ENCODE measurements at regions not wholly inside any gene's neighbourhood (a gene's known extent, or its start where the extent isn't known, plus 50 kb on each side); places are given as distances from the start of the nearest gene placed in this dataset.

DNA sequence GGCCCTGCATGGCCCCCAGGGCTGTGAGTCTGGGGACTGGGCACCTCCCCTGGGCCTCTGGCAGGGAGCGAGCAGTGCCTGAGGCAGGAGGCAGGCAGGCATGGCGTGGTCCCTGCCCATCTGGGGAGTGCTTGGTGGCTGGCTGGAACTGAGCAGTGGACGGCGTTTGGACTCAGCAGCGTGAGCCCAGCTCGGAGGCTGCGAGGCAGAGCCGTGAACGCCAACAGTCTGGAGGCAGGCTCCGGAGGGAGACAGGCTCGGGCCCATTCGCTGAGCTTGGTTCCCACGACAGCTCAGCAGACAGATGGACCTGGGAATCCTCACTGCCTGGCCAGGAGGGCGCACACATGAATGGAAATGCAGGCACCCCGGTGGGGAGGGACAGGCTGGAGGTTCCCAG is 160.7 kb upstream of the POU3F1 start:
- Mint-ChIP-seq H3K27ac (no peak overlapping the region), H3K36me3 (ENCODE audit: low read depth) (no peaks in the 10 kb centered on the region), H3K9me3 (no peaks in the 10 kb centered on the region), H3K4me1 (no peaks in the 10 kb centered on the region), H3K27me3 (peaks cover 15% of the 10 kb centered on the region), H3K4me3 (no peak overlapping the region)
- no peak for ATAC-seq (replicated peaks)

DNA sequence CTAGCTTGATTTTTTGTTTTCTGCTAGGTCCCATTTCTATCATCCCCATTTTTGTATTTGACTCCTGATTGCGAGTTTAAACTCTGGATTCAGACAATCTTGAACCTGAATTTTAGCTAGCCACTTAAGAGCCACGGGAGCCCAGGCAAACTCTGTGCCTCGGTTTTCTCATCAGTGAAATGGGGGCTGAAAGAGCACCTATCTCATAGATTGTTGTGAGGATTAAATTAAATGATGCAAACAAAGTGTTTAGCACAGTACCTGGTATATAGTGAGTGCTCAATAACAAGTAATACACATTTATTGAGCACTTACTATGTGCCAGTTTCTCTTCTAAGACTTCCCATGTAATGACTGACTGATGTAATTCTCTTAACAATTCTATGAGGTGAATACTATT is 158.1 kb upstream of the POU3F1 start:
- ATAC-seq (replicated peaks): no peak
- no peak overlapping the region for H3K27ac Mint-ChIP-seq
- H3K36me3 Mint-ChIP-seq (ENCODE audit: low read depth): no peaks in the 10 kb centered on the region
- H3K4me1 Mint-ChIP-seq: no peaks in the 10 kb centered on the region
- H3K4me3 Mint-ChIP-seq: no peak overlapping the region
- peaks cover 3% of the 10 kb centered on the region for H3K27me3 Mint-ChIP-seq
- H3K9me3 Mint-ChIP-seq: no peaks in the 10 kb centered on the region

DNA sequence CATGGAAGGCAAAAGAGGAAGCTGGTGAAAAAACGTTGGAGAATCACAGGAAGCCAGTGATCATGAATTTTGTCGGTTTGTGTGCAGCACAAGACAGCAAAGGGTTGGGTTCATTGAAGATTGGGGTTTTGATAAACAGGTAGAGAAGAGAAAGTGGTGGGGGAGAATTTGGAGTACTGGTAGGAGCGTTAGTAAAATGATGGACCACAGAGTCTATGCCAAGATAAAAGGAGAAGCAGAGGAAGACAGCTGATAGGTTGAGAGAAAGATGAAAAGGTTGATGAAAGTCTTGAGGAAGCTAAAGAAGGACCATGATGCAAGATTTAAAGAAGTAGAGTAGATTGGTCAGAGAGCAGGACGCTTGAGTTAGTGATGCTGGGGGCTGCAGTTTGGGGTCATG is 156.8 kb upstream of the POU3F1 start:
- Mint-ChIP-seq H3K4me1 (no peaks in the 10 kb centered on the region), H3K4me3 (no peak overlapping the region), H3K27me3 (peaks cover 10% of the 10 kb centered on the region), H3K27ac (no peak overlapping the region), H3K9me3 (no peaks in the 10 kb centered on the region), H3K36me3 (ENCODE audit: low read depth) (no peaks in the 10 kb centered on the region)
- ATAC-seq (replicated peaks): no peak

DNA sequence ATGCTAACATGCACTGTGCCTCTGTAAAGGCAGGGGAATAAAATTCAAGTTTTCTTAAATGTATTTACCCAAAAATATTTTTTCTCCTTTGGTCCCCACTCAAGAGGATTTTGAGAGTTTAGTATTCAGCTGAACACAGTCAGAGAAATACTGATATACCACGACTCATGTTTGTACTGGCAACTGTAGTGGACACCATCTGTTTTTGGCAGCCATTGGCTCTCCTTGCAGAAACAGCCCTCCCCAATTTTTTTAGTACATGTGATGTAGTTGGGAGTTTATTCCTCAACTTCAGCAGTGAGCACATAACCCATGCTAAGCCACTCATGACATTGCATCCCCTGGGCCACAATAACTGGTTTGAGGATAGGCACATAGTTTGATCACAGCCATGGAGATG is 154.8 kb upstream of the POU3F1 start:
- Mint-ChIP-seq H3K9me3 (no peaks in the 10 kb centered on the region), H3K4me1 (no peaks in the 10 kb centered on the region), H3K27me3 (peaks cover 13% of the 10 kb centered on the region), H3K27ac (no peak overlapping the region), H3K4me3 (no peak overlapping the region), H3K36me3 (ENCODE audit: low read depth) (no peaks in the 10 kb centered on the region)
- no peak for ATAC-seq (replicated peaks)

DNA sequence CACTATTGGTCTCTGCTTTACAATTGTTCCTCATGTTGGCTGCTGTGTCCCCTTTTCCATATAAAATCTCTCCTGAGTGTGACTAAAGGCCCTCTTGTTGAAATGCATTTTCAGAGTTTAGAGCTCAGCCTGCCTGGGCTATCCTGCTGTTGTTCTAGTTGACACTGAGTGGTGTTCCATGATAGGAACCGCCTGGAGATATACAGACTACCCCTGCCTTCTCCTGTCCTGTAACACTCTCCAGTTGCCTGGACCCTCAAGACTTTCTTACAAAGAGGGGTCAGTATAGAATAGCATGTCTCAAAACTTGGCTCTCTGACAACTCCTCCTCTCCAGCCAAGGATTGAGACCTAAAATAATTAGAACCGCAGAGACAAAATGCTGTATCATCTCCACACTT is 152.0 kb upstream of the POU3F1 start:
- no peaks in the 10 kb centered on the region for H3K4me1 Mint-ChIP-seq
- peaks cover 9% of the 10 kb centered on the region for H3K27me3 Mint-ChIP-seq
- H3K36me3 Mint-ChIP-seq (ENCODE audit: low read depth): no peaks in the 10 kb centered on the region
- no peak for ATAC-seq (replicated peaks)
- no peak overlapping the region for H3K27ac Mint-ChIP-seq
- no peaks in the 10 kb centered on the region for H3K9me3 Mint-ChIP-seq
- H3K4me3 Mint-ChIP-seq: no peak overlapping the region

DNA sequence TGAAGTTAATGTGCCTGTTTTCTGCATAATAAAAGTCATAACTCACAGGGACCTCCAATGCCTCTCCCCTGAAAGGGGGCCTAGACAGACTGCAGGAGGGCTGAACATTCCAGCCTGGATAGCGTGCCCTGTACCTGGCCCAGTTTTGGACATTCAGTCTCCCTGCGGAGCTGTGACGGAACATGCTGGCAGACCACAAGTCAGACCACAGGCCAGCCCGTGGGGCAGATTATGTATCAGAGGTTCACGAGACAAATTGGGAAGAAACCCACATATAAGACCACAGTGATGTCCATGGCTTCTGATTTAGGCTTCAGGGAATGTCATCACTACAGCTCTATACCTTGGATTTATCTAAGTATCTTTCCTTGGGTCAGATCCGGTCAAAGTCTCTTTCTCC is 151.5 kb upstream of the POU3F1 start:
- no peak for ATAC-seq (replicated peaks)
- peaks cover 10% of the 10 kb centered on the region for H3K27me3 Mint-ChIP-seq
- no peak overlapping the region for H3K27ac Mint-ChIP-seq
- H3K9me3 Mint-ChIP-seq: no peaks in the 10 kb centered on the region
- no peak overlapping the region for H3K4me3 Mint-ChIP-seq
- H3K4me1 Mint-ChIP-seq: no peaks in the 10 kb centered on the region
- H3K36me3 Mint-ChIP-seq (ENCODE audit: low read depth): no peaks in the 10 kb centered on the region

DNA sequence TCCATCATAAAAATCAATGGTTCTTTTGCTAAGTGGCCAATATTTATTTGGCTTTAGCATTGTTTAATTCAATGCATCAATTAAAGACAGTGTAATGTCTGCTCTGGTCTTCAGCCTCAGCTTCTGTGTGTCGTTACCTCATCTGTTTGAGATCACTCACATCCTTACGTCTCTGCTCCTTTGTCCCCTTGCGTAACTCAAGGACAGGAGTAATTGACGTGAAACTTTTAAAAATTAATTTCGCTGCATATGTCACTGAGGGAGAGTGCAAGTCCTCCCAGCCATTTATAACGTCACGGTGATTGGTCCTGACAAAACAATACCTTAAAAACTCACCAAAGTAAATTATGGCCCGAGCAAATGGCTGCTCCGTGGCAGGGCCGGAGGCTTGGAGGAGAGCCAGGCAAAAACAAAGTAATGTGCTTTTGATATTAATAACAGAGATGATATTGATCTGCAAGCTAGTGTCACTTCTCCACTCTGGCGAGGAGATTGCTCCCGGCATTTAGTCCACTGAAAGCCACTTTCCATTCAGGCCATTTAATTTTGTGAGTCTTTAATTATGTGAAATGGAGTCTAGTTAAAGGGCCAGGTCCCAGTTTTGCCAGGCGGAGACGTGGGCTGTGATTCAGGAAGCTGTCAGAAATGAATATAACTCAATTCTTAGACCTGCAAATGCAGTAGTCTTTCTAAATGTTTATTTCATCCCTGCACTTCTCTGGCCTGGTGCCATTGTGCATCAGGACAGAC is 150.9 kb upstream of the POU3F1 start:
- Mint-ChIP-seq H3K36me3 (ENCODE audit: low read depth) (no peaks in the 10 kb centered on the region), H3K9me3 (no peaks in the 10 kb centered on the region), H3K4me3 (no peak overlapping the region), H3K4me1 (no peaks in the 10 kb centered on the region), H3K27ac (no peak overlapping the region), H3K27me3 (peaks cover 13% of the 10 kb centered on the region)
- ATAC-seq (replicated peaks): no peak

DNA sequence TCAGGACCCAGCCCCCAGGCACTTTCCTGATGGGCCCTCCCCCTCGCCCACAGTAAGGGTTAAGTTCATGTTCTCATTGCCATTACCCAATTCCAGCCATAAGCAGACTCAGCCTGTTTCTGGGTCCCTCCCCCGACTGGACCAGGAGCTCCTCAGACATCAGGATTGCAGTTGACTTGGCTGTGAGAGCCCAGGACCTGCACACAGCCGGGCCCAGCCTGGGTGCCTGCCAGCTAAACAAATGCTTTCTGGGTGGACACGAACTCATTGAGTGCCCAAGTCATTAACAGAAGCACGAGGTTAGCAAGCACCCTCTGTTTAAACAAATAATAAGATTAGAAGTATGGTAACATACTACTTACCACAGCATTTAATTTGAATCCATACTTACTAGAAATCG is 147.9 kb upstream of the POU3F1 start:
- H3K36me3 Mint-ChIP-seq (ENCODE audit: low read depth): no peaks in the 10 kb centered on the region
- no peaks in the 10 kb centered on the region for H3K9me3 Mint-ChIP-seq
- ATAC-seq (replicated peaks): no peak
- no peak overlapping the region for H3K27ac Mint-ChIP-seq
- no peaks in the 10 kb centered on the region for H3K4me1 Mint-ChIP-seq
- H3K27me3 Mint-ChIP-seq: peaks cover 22% of the 10 kb centered on the region
- H3K4me3 Mint-ChIP-seq: no peak overlapping the region

DNA sequence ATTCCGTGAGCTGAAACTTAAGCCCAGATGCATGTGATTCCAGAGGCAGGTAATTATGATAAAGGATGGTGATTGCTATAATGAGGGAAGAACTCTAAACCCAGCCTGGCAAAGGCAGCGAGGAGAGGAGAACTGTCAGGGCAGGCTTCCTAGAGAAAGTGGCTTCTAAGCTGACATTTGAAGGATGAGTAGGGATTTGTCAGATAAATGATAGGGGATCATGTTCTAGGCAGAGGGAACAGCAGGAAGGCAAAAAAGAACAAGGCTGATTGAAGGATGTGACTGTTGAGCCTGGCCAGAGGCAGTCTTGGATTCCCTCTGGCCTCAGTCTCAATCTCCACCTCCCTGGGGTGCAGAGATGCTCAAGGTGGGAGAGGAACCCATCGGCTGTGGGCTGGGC is 146.4 kb upstream of the POU3F1 start:
- ATAC-seq (replicated peaks): no peak
- no peaks in the 10 kb centered on the region for H3K9me3 Mint-ChIP-seq
- H3K4me3 Mint-ChIP-seq: no peak overlapping the region
- no peaks in the 10 kb centered on the region for H3K4me1 Mint-ChIP-seq
- no peak overlapping the region for H3K27ac Mint-ChIP-seq
- no peaks in the 10 kb centered on the region for H3K36me3 Mint-ChIP-seq (ENCODE audit: low read depth)
- peaks cover 20% of the 10 kb centered on the region for H3K27me3 Mint-ChIP-seq

DNA sequence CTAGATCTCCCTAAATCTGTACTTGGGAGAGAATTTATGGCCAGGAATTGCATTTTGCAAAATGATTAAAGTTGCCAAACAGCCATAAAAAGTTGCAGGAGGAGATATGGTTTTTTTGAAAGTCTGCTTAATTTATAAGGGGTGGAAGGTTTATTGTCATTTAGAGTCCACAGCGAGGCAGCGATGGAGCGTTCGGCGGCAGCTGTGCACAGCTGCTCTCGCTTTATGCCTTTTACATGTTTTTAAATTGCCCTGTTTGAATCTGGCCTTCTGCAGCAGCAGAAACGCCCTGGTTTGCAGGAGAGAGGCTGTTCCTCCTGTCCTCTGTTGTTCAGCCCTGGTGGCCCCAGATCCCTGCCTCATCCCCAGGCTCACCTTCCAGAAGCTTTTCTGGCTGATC is 144.9 kb upstream of the POU3F1 start:
- H3K4me3 Mint-ChIP-seq: no peak overlapping the region
- peaks cover 30% of the 10 kb centered on the region for H3K27me3 Mint-ChIP-seq
- H3K9me3 Mint-ChIP-seq: no peaks in the 10 kb centered on the region

DNA sequence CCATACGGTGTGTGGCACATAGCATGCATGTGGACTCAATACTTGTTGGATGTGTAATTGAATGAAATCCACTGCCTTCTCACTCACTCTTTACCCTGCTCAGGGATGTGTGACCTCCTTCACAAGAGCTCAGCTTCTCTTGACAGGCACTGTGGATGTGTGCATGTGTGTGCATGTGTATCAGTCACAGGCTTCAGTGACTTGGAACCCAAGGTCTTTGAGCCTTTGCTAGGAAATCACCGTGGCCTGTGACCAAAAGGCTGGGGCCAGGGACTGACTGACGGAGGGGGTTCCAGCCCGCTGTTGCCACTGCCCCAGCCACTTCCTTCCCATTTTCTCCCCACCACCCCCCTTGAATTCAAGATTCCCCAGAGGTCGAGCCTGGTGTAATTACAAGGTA is 144.4 kb upstream of the POU3F1 start:
- Mint-ChIP-seq H3K27ac (no peak overlapping the region), H3K9me3 (no peaks in the 10 kb centered on the region), H3K4me1 (no peaks in the 10 kb centered on the region), H3K36me3 (ENCODE audit: low read depth) (no peaks in the 10 kb centered on the region), H3K4me3 (no peak overlapping the region), H3K27me3 (peaks cover 35% of the 10 kb centered on the region)
- ATAC-seq (replicated peaks): no peak

More for the DNA sequence above, 144.9 kb upstream of the POU3F1 start:
- H3K4me1 Mint-ChIP-seq: no peaks in the 10 kb centered on the region
- ATAC-seq (replicated peaks): no peak
- H3K36me3 Mint-ChIP-seq (ENCODE audit: low read depth): no peaks in the 10 kb centered on the region
- no peak overlapping the region for H3K27ac Mint-ChIP-seq

DNA sequence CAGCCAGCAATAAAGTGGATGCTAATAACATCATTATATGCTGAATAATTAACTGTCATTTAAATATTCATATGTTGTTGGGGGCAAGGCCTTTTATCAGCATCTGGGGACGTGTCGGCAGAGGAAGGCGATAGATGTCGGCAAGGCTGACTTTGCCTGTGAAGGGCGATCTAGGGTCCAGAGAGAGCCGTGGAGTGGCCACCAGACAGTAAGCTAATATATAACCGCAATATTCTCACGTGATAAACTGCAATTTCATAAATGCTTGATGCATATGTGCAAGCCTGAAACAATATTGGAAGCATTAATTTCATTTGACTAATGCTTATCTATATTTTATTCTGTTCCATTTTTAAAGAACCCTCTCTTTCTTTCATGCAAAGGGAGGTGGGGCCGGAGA is 141.0 kb upstream of the POU3F1 start:
- peaks cover 41% of the 10 kb centered on the region for H3K27me3 Mint-ChIP-seq
- H3K27ac Mint-ChIP-seq: no peak overlapping the region
- no peaks in the 10 kb centered on the region for H3K9me3 Mint-ChIP-seq
- no peaks in the 10 kb centered on the region for H3K36me3 Mint-ChIP-seq (ENCODE audit: low read depth)
- H3K4me1 Mint-ChIP-seq: no peaks in the 10 kb centered on the region
- no peak overlapping the region for H3K4me3 Mint-ChIP-seq
- ATAC-seq (replicated peaks): no peak

DNA sequence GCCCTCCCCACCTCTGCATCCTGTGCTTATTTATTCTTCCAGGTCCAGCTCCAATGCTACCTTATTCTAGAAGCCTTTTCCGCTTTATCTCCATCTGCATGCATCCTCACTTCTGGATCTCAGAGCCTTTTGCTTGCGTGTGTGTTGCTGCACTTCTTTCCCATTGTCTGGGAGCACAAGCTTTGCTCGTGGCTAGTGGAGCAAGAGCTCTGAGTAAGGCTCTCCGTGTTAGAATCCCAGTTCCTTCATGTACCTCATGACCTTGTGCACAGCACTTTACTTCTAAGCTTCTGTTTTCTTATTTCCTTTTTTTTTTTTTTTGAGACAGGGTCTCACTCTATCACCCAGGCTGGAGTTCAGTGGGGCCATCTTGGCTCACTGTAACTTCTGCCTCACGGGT is 140.0 kb upstream of the POU3F1 start:
- H3K4me3 Mint-ChIP-seq: no peak overlapping the region
- no peaks in the 10 kb centered on the region for H3K4me1 Mint-ChIP-seq
- H3K36me3 Mint-ChIP-seq (ENCODE audit: low read depth): no peaks in the 10 kb centered on the region
- no peak overlapping the region for H3K27ac Mint-ChIP-seq
- ATAC-seq (replicated peaks): no peak
- peaks cover 36% of the 10 kb centered on the region for H3K27me3 Mint-ChIP-seq
- H3K9me3 Mint-ChIP-seq: no peaks in the 10 kb centered on the region

DNA sequence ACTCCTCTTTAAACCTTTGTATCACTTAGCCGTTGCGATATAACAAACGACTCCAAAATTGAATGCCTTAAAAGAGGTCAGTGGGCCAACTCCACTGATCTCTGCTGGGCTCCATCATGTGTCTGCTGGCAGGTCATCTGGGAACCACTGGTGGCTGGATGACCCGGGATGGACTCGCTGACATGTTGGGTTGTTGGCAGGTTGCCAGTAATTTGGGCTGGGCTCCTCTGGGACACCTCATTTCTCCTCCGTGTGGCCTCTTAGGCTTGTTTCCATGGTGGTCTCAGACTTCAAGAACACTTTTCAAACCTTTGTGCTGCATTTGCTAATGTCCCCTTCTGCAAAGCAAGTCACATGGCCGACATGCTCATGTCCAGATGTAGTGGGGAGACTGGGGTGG is 139.3 kb upstream of the POU3F1 start:
- H3K36me3 Mint-ChIP-seq (ENCODE audit: low read depth): no peaks in the 10 kb centered on the region
- H3K4me1 Mint-ChIP-seq: no peaks in the 10 kb centered on the region
- no peaks in the 10 kb centered on the region for H3K9me3 Mint-ChIP-seq
- peaks cover 39% of the 10 kb centered on the region for H3K27me3 Mint-ChIP-seq
- no peak overlapping the region for H3K27ac Mint-ChIP-seq
- H3K4me3 Mint-ChIP-seq: no peak overlapping the region
- no peak for ATAC-seq (replicated peaks)

DNA sequence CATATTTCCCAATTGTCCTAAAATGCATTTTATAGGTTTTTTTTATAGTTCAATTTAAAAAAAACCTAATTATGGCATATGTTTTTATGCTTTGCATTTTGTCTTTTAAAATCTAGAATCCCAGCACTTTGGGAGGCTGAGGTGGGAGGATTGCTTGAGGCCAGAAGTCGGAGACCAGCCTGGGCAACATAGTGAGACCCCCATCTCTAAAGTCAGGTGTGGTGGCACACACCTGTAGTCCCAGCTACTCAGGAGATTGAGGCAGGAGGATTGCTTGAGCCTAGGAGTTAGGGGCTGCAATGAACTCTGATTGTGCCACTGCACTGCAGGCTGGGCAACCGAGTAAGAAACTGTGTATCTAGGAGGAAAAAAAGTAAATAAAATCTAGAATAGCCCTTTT is 137.2 kb upstream of the POU3F1 start:
- H3K9me3 Mint-ChIP-seq: peaks cover 3% of the 10 kb centered on the region
- H3K4me3 Mint-ChIP-seq: no peak overlapping the region
- no peak for ATAC-seq (replicated peaks)
- no peak overlapping the region for H3K27ac Mint-ChIP-seq
- H3K27me3 Mint-ChIP-seq: peaks cover 39% of the 10 kb centered on the region
- H3K36me3 Mint-ChIP-seq (ENCODE audit: low read depth): no peaks in the 10 kb centered on the region
- no peaks in the 10 kb centered on the region for H3K4me1 Mint-ChIP-seq

DNA sequence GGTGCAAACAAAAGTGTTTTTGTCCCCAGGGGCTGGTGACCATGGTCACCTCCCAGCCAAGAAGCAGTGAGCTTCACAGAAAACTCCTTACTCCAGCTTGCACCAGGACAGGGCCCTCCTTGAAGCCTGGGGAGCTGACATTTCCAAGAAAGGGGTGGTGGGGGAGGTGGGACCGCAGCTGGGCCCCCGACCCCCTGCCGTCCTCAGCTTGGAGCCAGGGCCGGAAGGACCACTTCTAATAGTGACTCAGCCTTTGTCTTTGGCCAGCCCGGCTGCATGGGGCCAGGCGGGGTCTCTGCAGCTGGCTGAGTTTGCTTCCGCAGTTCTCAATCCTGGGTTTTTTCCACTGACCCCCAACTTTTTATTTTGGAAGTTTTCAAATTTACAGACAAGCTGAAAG is 136.5 kb upstream of the POU3F1 start:
- H3K36me3 Mint-ChIP-seq (ENCODE audit: low read depth): no peaks in the 10 kb centered on the region
- no peaks in the 10 kb centered on the region for H3K4me1 Mint-ChIP-seq
- ATAC-seq (replicated peaks): no peak
- no peak overlapping the region for H3K27ac Mint-ChIP-seq
- peaks cover 37% of the 10 kb centered on the region for H3K27me3 Mint-ChIP-seq
- no peak overlapping the region for H3K4me3 Mint-ChIP-seq
- peaks cover 3% of the 10 kb centered on the region for H3K9me3 Mint-ChIP-seq

All from activated T-helper 17 cell treated with anti-CD3 and anti-CD28 coated beads, Interleukin-2, amount 50 U/mL, for 72 hours (primary cell).